Smooth muscle cell (in vitro differentiated cells): ENCODE measurements at regions not wholly inside any gene's neighbourhood (a gene's known extent, or its start where the extent isn't known, plus 50 kb on each side); places are given as distances from the start of the nearest gene placed in this dataset.

Experiments
- DNase-seq: peaks from one replicate; lab custom pipeline; 2025; ENCODE audit not compliant: unreplicated experiment; lab: John Stamatoyannopoulos, UW
- H2AFZ ChIP-seq: fragments of 200-600 bp; sonication (generic); 2 replicates; pipeline ENCODE4 v1.6.0; 2016; ENCODE audit warnings: antibody characterized with exemption, low read depth, mild to moderate bottlenecking
- H3F3A ChIP-seq: fragments of 200-600 bp; sonication (generic); 2 replicates; pipeline ENCODE4 v1.6.0; 2017; ENCODE audit warnings: antibody characterized with exemption, low read depth
- H3K27ac ChIP-seq: fragments of 200-600 bp; sonication (generic); 2 replicates; pipeline ENCODE4 v1.5.1; 2016; ENCODE audit warnings: low read depth, mild to moderate bottlenecking
- H3K27me3 ChIP-seq: fragments of 200-600 bp; sonication (generic); 2 replicates; pipeline ENCODE4 v1.6.1; 2016; ENCODE audit warnings: low read depth, mild to moderate bottlenecking
- H3K36me3 ChIP-seq: fragments of 200-600 bp; sonication (generic); 2 replicates; pipeline ENCODE4 v1.5.1; 2016; ENCODE audit warnings: low read depth
- H3K4me1 ChIP-seq: fragments of 200-600 bp; sonication (generic); 2 replicates; pipeline ENCODE4 v1.5.1; 2016; ENCODE audit warnings: low read depth
- H3K4me2 ChIP-seq: fragments of 200-600 bp; sonication (generic); 2 replicates; pipeline ENCODE4 v1.6.0; 2016; ENCODE audit warnings: mild to moderate bottlenecking
- H3K4me3 ChIP-seq: fragments of 200-600 bp; sonication (generic); 2 replicates; pipeline ENCODE4 v1.5.1; 2016; ENCODE audit warnings: mild to moderate bottlenecking
- H3K79me2 ChIP-seq: fragments of 200-600 bp; sonication (generic); 2 replicates; pipeline ENCODE4 v1.6.0; 2016; ENCODE audit warnings: low read depth, mild to moderate bottlenecking
- H3K9ac ChIP-seq: fragments of 200-600 bp; sonication (generic); 2 replicates; pipeline ENCODE4 v1.6.0; 2016; ENCODE audit warnings: low read depth
- H3K9me3 ChIP-seq: fragments of 200-600 bp; sonication (generic); replicated peaks from 2 replicates; pipeline ENCODE4 v1.5.1; 2016; ENCODE audit warnings: low read depth
- H4K20me1 ChIP-seq: fragments of 200-600 bp; sonication (generic); 2 replicates; pipeline ENCODE4 v1.6.0; 2016; ENCODE audit warnings: low read depth
- WGBS: methylation state at CpG from one replicate; pipeline ENCODE4 v1.1.7; 2016; ENCODE audit warnings: low lambda C conversion rate; 5-methylcytosine and 5-hydroxymethylcytosine counted together
- TF ChIP-seq, protein P1 (sequence below): fragments of 200-600 bp; sonication (generic); IDR thresholded peaks from 2 replicates; pipeline ENCODE4 v1.5.1; 2017; ENCODE audit warnings: borderline replicate concordance, mild to moderate bottlenecking, antibody characterized with exemption; ENCODE audit not compliant: insufficient read depth, poor library complexity, severe bottlenecking

DNA sequence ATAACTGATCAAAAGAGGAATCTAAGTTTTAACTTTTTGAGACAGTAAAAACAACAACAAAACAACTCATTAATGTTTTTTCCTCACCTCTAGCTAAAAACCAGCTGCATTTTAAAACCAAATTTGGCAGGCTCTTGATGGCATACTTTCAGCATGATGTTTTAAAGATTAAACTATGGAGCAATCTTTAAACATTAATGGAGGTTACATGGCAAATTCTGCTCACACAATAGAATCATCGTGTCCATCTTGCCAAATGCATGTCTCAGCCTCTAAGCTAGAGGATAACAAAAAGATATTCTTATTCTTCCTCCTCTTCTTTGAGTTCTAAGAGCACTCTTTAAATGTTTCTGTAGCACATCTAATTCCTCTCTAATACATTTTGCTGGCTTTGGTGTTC is 579.8 kb upstream of the PKN2 start:
- WGBS: 84% methylated on average over 1 of the region's 1 CpG
- Histone ChIP-seq H3K4me3 (no peak overlapping the region), H3K27ac (no peak overlapping the region), H3K9ac (no peak overlapping the region), H2AFZ (no peak overlapping the region), H4K20me1 (no peaks in the 10 kb centered on the region), H3K9me3 (no peaks in the 10 kb centered on the region), H3K4me1 (no peaks in the 10 kb centered on the region), H3F3A (no peaks in the 10 kb centered on the region), H3K4me2 (no peak overlapping the region), H3K27me3 (peaks cover 11% of the 10 kb centered on the region), H3K79me2 (no peaks in the 10 kb centered on the region), H3K36me3 (no peaks in the 10 kb centered on the region)
- TF ChIP-seq, protein P1, sequence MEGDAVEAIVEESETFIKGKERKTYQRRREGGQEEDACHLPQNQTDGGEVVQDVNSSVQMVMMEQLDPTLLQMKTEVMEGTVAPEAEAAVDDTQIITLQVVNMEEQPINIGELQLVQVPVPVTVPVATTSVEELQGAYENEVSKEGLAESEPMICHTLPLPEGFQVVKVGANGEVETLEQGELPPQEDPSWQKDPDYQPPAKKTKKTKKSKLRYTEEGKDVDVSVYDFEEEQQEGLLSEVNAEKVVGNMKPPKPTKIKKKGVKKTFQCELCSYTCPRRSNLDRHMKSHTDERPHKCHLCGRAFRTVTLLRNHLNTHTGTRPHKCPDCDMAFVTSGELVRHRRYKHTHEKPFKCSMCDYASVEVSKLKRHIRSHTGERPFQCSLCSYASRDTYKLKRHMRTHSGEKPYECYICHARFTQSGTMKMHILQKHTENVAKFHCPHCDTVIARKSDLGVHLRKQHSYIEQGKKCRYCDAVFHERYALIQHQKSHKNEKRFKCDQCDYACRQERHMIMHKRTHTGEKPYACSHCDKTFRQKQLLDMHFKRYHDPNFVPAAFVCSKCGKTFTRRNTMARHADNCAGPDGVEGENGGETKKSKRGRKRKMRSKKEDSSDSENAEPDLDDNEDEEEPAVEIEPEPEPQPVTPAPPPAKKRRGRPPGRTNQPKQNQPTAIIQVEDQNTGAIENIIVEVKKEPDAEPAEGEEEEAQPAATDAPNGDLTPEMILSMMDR: no peak
- DNase-seq: no peak

DNA sequence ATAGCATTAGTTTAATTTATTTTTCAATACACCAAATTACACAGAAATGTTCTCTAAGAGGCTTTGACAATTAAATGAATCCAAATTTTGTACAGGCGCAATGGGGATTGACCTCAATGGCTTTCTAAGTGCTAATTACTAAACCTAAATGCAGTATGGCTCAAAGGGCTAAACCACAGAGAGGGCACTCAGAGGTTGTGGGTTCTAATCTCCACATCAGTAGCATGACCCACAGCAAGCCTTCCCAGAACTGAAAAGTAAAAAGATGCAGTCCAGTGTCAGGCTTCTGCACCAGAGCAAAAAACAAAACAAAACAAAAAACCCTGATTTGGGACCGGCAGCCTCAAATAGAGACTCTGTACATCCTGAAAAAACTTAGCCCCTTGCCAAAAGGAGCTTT is 579.2 kb upstream of the PKN2 start:
- H3F3A ChIP-seq: no peaks in the 10 kb centered on the region
- 91% methylated on average over 2 of the region's 2 CpGs for WGBS
- no peak overlapping the region for H3K9ac ChIP-seq
- no peak overlapping the region for H2AFZ ChIP-seq
- no peak overlapping the region for H3K4me3 ChIP-seq
- H3K36me3 ChIP-seq: no peaks in the 10 kb centered on the region
- H3K27ac ChIP-seq: no peak overlapping the region
- no peak for DNase-seq
- no peaks in the 10 kb centered on the region for H3K9me3 ChIP-seq
- TF ChIP-seq, protein P1: no peak
- no peaks in the 10 kb centered on the region for H4K20me1 ChIP-seq
- H3K79me2 ChIP-seq: no peaks in the 10 kb centered on the region
- no peak overlapping the region for H3K4me2 ChIP-seq
- peaks cover 11% of the 10 kb centered on the region for H3K27me3 ChIP-seq
- no peaks in the 10 kb centered on the region for H3K4me1 ChIP-seq

DNA sequence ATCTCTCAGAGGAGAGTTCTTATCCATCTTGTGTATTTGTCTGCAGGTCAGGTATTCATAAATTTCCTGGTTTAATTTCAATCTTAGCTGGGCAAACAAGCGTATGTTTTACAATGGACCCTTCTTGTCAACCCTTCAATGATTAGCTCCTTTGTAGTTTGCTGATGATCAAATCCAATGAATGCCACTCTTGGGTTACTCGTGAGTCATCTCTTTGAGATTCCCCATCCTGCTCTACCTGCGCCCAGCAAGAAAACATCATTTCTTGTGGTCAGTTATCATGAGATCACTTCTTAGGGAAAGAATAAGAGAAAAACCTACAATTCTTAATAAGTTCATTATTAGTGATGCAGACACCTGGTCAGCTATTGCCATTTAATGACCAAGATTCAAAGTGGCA is 572.3 kb upstream of the PKN2 start:
- TF ChIP-seq, protein P1: no peak
- H4K20me1 ChIP-seq: no peaks in the 10 kb centered on the region
- 93% methylated on average over 3 of the region's 3 CpGs for WGBS

DNA sequence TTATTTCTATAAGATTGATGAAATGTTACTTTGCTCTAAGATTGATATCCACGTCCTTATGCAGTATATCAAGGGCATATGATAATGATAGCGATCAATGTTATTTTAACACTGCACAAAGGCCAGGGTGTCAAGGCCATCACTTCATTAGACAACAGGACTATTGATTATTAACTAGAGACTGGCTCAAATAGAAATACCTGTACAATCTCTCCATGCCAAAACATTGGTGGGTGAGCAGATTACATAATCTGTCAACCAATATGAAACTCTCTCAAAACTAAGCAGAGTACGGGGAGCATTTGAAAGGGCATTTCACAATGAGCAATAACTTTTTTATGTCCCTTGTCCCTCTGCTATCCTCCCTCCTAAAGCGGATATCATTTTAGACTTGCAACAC is 566.5 kb upstream of the PKN2 start:
- Histone ChIP-seq H4K20me1 (no peaks in the 10 kb centered on the region), H3K4me2 (no peak overlapping the region), H3K4me3 (no peak overlapping the region), H2AFZ (no peak overlapping the region), H3F3A (no peaks in the 10 kb centered on the region), H3K27me3 (no peaks in the 10 kb centered on the region), H3K27ac (no peak overlapping the region), H3K9ac (no peak overlapping the region), H3K79me2 (no peaks in the 10 kb centered on the region), H3K9me3 (no peaks in the 10 kb centered on the region), H3K36me3 (no peaks in the 10 kb centered on the region), H3K4me1 (no peaks in the 10 kb centered on the region)
- DNase-seq: no peak
- TF ChIP-seq, protein P1: no peak
- 88% methylated on average over 4 of the region's 4 CpGs for WGBS

More for the DNA sequence above, 572.3 kb upstream of the PKN2 start:
- Histone ChIP-seq H2AFZ (no peak overlapping the region), H3K9me3 (no peaks in the 10 kb centered on the region), H3K9ac (no peak overlapping the region), H3K4me3 (no peak overlapping the region), H3K4me2 (no peak overlapping the region), H3K79me2 (no peaks in the 10 kb centered on the region), H3K27ac (no peak overlapping the region), H3K36me3 (no peaks in the 10 kb centered on the region), H3K4me1 (no peaks in the 10 kb centered on the region), H3F3A (no peaks in the 10 kb centered on the region), H3K27me3 (peaks cover 7% of the 10 kb centered on the region)
- DNase-seq: no peak
